CD14-positive monocyte (primary cell): ENCODE measurements at regions not wholly inside any gene's neighbourhood (a gene's known extent, or its start where the extent isn't known, plus 50 kb on each side); places are given as distances from the start of the nearest gene placed in this dataset.

ENCODE experiments used
- DNase-seq, 3 donors: peaks; one replicate each; pipeline ENCODE4 v3.0.0-alpha.2; 2011 to 2022
- H2AFZ ChIP-seq: 2 replicates; pipeline ENCODE4 v1.6.0; 2012; ENCODE audit warnings: mild to moderate bottlenecking, low read depth, low read length, inconsistent platforms; ENCODE audit not compliant: insufficient read depth, poor library complexity, severe bottlenecking
- H3K27ac ChIP-seq, 2 donors: 1 replicate in 1 of 2; 2 replicates in 1 of 2; pipeline ENCODE4 v1.5.1; 2012 to 2013; ENCODE audit warnings: low read length in 2 of 2, control low read depth in 1 of 2, inconsistent platforms in 1 of 2, low read depth in 1 of 2, mild to moderate bottlenecking in 1 of 2
- H3K27me3 ChIP-seq, 2 donors: one replicate each; pipeline versions ENCODE4 v1.6.0 to v1.6.1; 2011 to 2013; ENCODE audit warnings: low read length in 2 of 2; ENCODE audit not compliant: control insufficient read depth in 2 of 2, insufficient read depth in 2 of 2
- H3K36me3 ChIP-seq, 2 donors: replicated peaks in 1 of 2; 1 replicate in 1 of 2; 2 replicates in 1 of 2; pipeline versions ENCODE4 v1.5.1 to v1.6.1; 2012 to 2013; ENCODE audit warnings: low read length in 2 of 2, control low read depth in 1 of 2, inconsistent platforms in 1 of 2, mild to moderate bottlenecking in 1 of 2; ENCODE audit not compliant: insufficient read depth in 2 of 2, control insufficient read depth in 1 of 2
- H3K4me1 ChIP-seq, 2 donors: 1 replicate in 1 of 2; 2 replicates in 1 of 2; pipeline versions ENCODE4 v1.5.1 to v1.6.1; 2012 to 2013; ENCODE audit warnings: low read length in 2 of 2, control low read depth in 1 of 2, inconsistent platforms in 1 of 2, mild to moderate bottlenecking in 1 of 2, moderate library complexity in 1 of 2; ENCODE audit not compliant: insufficient read depth in 2 of 2, control insufficient read depth in 1 of 2
- H3K4me2 ChIP-seq: replicated peaks from 2 replicates; pipeline ENCODE3; 2012; ENCODE audit warnings: low read length, moderate library complexity, mild to moderate bottlenecking; ENCODE audit not compliant: poor library complexity, severe bottlenecking; ENCODE audit errors: extremely low read depth
- H3K4me3 ChIP-seq, 3 experiments: fragments of 200-600 bp in 1 of 3; sonication (generic) in 1 of 3; replicated peaks in 1 of 3; 1 replicate in 2 of 3; 2 replicates in 1 of 3; pipeline ENCODE4 v1.5.1; 2011 to 2013; ENCODE audit warnings: low read length in 3 of 3, mild to moderate bottlenecking in 3 of 3, control low read depth in 2 of 3, low read depth in 2 of 3, inconsistent platforms in 1 of 3, moderate library complexity in 1 of 3
- H3K79me2 ChIP-seq: 2 replicates; pipeline ENCODE4 v1.6.0; 2012; ENCODE audit warnings: mild to moderate bottlenecking, control low read depth, inconsistent platforms, low read length, moderate library complexity; ENCODE audit not compliant: insufficient read depth
- H3K9ac ChIP-seq: 2 replicates; pipeline ENCODE4 v1.6.0; 2017; ENCODE audit warnings: low read length, mild to moderate bottlenecking; ENCODE audit not compliant: insufficient read depth, poor library complexity, severe bottlenecking
- H3K9me3 ChIP-seq, 2 donors: replicated peaks in 1 of 2; 1 replicate in 1 of 2; 2 replicates in 1 of 2; pipeline versions ENCODE4 v1.5.1 to v1.6.1; 2012 to 2013; ENCODE audit warnings: low read length in 2 of 2, control low read depth in 1 of 2; ENCODE audit not compliant: control insufficient read depth in 1 of 2, insufficient read depth in 1 of 2
- H4K20me1 ChIP-seq: 2 replicates; pipeline ENCODE4 v1.6.0; 2012; ENCODE audit warnings: mild to moderate bottlenecking, low read length, control low read depth, moderate library complexity; ENCODE audit not compliant: insufficient read depth
- H3K27ac Mint-ChIP-seq, 7 donors: one replicate each; pipeline ENCODE4 v1.8.0; 2020; ENCODE audit warnings: mild to moderate bottlenecking in 7 of 7, mixed read lengths in 7 of 7, moderate library complexity in 6 of 7, inconsistent platforms in 2 of 7
- H3K27me3 Mint-ChIP-seq, 3 donors: one replicate each; pipeline ENCODE4 v1.8.0; 2021 to 2022; ENCODE audit warnings: low read depth in 3 of 3, mild to moderate bottlenecking in 3 of 3, mixed read lengths in 3 of 3, moderate library complexity in 3 of 3, inconsistent platforms in 1 of 3
- H3K36me3 Mint-ChIP-seq, 2 donors: one replicate each; pipeline ENCODE4 v1.8.0; 2020; ENCODE audit warnings: mixed read lengths in 2 of 2, inconsistent platforms in 1 of 2, mild to moderate bottlenecking in 1 of 2
- H3K4me1 Mint-ChIP-seq: one replicate; pipeline ENCODE4 v1.8.0; 2020; ENCODE audit warnings: mild to moderate bottlenecking, mixed read lengths
- H3K4me3 Mint-ChIP-seq, 2 donors: one replicate each; pipeline ENCODE4 v1.8.0; 2020; ENCODE audit warnings: mild to moderate bottlenecking in 2 of 2, mixed read lengths in 2 of 2, moderate library complexity in 1 of 2
- H3K9me3 Mint-ChIP-seq, 7 donors: one replicate each; pipeline ENCODE4 v1.8.0; 2020 to 2022; ENCODE audit warnings: mixed read lengths in 7 of 7, mild to moderate bottlenecking in 6 of 7, moderate library complexity in 6 of 7, inconsistent platforms in 2 of 7
- WGBS: methylation state at CpG from one replicate; pipeline ENCODE4 v1.1.5; 2013; ENCODE audit warnings: missing lambda C conversion rate; ENCODE audit not compliant: insufficient coverage; 5-methylcytosine and 5-hydroxymethylcytosine counted together
- intact Hi-C, 2 donors: fragments of 100-400 bp; cut with micrococcal nuclease; formaldehyde crosslinking; loops; one replicate each; pipeline versions ENCODE4 v1.15.0 to v1.15.1; 2023
- TF ChIP-seq, protein P1 (sequence below): fragments of 200-600 bp; IDR thresholded peaks from one replicate; pipeline ENCODE4 v1.8.0; 2022; ENCODE audit warnings: antibody characterized with exemption, mild to moderate bottlenecking

DNA sequence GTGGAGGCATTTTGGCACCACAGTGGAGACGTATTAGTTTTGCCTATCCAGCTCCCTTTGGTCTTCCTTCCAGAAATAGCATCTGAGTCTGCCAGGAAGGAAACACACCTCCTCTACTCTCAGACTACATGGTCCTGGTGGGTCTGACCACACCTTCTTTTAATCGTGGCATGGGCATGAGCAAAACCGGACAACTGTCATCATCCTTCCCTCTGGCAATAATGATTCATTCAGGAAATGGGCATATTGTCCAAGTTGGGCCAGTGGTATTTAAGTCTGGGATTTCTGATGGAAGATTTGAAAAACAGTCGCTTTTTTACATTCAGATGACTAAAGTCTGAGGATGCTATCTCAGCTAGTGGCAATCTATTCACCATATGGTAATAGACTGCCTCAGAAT is 601.0 kb upstream of the ADAMTS9 start:
- Histone ChIP-seq H2AFZ (no peak overlapping the region), H3K79me2 (no peaks in the 10 kb centered on the region), H3K9ac (no peak overlapping the region), H3K27ac (no peak overlapping the region), H3K9me3 (peaks cover 0 to 10% of the 10 kb centered on the region in 2 donors), H3K4me2 (no peak overlapping the region), H3K36me3 (no peaks in the 10 kb centered on the region), H4K20me1 (no peaks in the 10 kb centered on the region), H3K4me1 (no peaks in the 10 kb centered on the region), H3K27me3 (no peaks in the 10 kb centered on the region), H3K4me3 (no peak overlapping the region)
- 100% methylated on average over 1 of the region's 4 CpGs for WGBS
- H3K36me3 Mint-ChIP-seq = no peaks in the 10 kb centered on the region
- H3K4me1 Mint-ChIP-seq = no peaks in the 10 kb centered on the region
- intact Hi-C loops = no loop called here
- no peak for DNase-seq
- no peak overlapping the region for H3K27ac Mint-ChIP-seq
- H3K4me3 Mint-ChIP-seq = no peak overlapping the region
- H3K9me3 Mint-ChIP-seq = peaks cover 0 to 6% (median 2%) of the 10 kb centered on the region in 7 donors
- TF ChIP-seq, protein P1, sequence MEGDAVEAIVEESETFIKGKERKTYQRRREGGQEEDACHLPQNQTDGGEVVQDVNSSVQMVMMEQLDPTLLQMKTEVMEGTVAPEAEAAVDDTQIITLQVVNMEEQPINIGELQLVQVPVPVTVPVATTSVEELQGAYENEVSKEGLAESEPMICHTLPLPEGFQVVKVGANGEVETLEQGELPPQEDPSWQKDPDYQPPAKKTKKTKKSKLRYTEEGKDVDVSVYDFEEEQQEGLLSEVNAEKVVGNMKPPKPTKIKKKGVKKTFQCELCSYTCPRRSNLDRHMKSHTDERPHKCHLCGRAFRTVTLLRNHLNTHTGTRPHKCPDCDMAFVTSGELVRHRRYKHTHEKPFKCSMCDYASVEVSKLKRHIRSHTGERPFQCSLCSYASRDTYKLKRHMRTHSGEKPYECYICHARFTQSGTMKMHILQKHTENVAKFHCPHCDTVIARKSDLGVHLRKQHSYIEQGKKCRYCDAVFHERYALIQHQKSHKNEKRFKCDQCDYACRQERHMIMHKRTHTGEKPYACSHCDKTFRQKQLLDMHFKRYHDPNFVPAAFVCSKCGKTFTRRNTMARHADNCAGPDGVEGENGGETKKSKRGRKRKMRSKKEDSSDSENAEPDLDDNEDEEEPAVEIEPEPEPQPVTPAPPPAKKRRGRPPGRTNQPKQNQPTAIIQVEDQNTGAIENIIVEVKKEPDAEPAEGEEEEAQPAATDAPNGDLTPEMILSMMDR = no peak
- no peaks in the 10 kb centered on the region for H3K27me3 Mint-ChIP-seq

DNA sequence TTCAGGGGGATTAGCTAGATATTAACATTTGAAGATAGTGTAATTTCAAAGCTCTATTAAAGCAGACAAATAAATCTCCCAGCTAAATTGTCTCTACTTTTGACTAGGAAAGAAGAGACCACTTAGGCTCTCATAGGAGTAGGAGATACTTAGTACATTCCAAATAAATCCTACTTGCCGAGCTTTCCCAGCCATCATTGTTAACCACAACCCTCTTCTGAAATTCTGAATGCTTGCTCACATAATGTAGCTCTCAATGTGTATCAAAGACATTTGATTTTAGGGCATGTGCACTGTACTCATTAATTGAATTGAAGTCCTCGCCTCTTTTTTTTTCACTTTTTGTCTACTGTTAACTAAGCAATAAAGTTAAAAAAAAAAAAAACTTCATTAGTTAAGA is 598.2 kb upstream of the ADAMTS9 start:
- H3K9me3 Mint-ChIP-seq = peaks cover 0 to 8% (median 2%) of the 10 kb centered on the region in 7 donors
- WGBS = no CpG with 5 or more reads among the region's 2 CpGs
- H3K36me3 Mint-ChIP-seq = no peaks in the 10 kb centered on the region
- H3K4me1 Mint-ChIP-seq = no peaks in the 10 kb centered on the region
- H4K20me1 ChIP-seq = no peaks in the 10 kb centered on the region
- H3K4me1 ChIP-seq = no peaks in the 10 kb centered on the region
- H3K27me3 Mint-ChIP-seq = no peaks in the 10 kb centered on the region
- H3K79me2 ChIP-seq = no peaks in the 10 kb centered on the region
- H2AFZ ChIP-seq = no peak overlapping the region
- H3K4me3 ChIP-seq = no peak overlapping the region
- no peak overlapping the region for H3K27ac Mint-ChIP-seq
- H3K36me3 ChIP-seq = no peaks in the 10 kb centered on the region
- TF ChIP-seq, protein P1 = no peak
- no peak overlapping the region for H3K4me2 ChIP-seq
- no peaks in the 10 kb centered on the region for H3K27me3 ChIP-seq
- no peak for DNase-seq
- H3K9ac ChIP-seq = no peak overlapping the region
- no peak overlapping the region for H3K27ac ChIP-seq
- intact Hi-C loops = no loop called here
- no peak overlapping the region for H3K4me3 Mint-ChIP-seq
- H3K9me3 ChIP-seq = peaks cover 0 to 10% of the 10 kb centered on the region in 2 donors
